Lung (tissue), 11 donors: ENCODE measurements at regions not wholly inside any gene's neighbourhood (a gene's known extent, or its start where the extent isn't known, plus 50 kb on each side); places are given as distances from the start of the nearest gene placed in this dataset.

ENCODE experiments used
- ATAC-seq: fragments of 200-7000 bp; cut with Tn5 transposase; one replicate; pipeline ENCODE4 v1.9.1; 2020; ENCODE audit warnings: moderate number of reproducible peaks; ENCODE audit not compliant: insufficient read depth, low FRiP score
- DNase-seq, 3 donors: peaks; one replicate each; pipeline ENCODE4 v3.0.0-alpha.2; 2013 to 2017
- H3K27ac ChIP-seq, 2 donors: one replicate each; pipeline ENCODE4 v1.5.1; 2013; ENCODE audit warnings: mild to moderate bottlenecking in 2 of 2, moderate library complexity in 2 of 2, control low read depth in 1 of 2, inconsistent platforms in 1 of 2, low read depth in 1 of 2, low read length in 1 of 2
- H3K27me3 ChIP-seq, 3 donors: one replicate each; pipeline ENCODE4 v1.5.1; 2013; ENCODE audit warnings: low read length in 2 of 3; ENCODE audit not compliant: control insufficient read depth in 3 of 3, insufficient read depth in 3 of 3
- H3K36me3 ChIP-seq, 4 donors: one replicate each; pipeline ENCODE4 v1.5.1; 2013; ENCODE audit warnings: low read length in 4 of 4, mild to moderate bottlenecking in 1 of 4, moderate library complexity in 1 of 4; ENCODE audit not compliant: control insufficient read depth in 4 of 4, insufficient read depth in 4 of 4
- H3K4me1 ChIP-seq, 5 donors: one replicate each; pipeline ENCODE4 v1.5.1; 2013; ENCODE audit warnings: low read length in 5 of 5, mild to moderate bottlenecking in 2 of 5, moderate library complexity in 1 of 5; ENCODE audit not compliant: control insufficient read depth in 5 of 5, insufficient read depth in 5 of 5
- H3K4me3 ChIP-seq: one replicate; pipeline ENCODE4 v1.5.1; 2013; ENCODE audit warnings: mild to moderate bottlenecking, control low read depth, moderate library complexity
- H3K9ac ChIP-seq, 2 donors: one replicate each; pipeline ENCODE4 v1.5.1; 2013; ENCODE audit warnings: low read length in 2 of 2, control low read depth in 1 of 2; ENCODE audit not compliant: insufficient read depth in 1 of 2
- H3K9me3 ChIP-seq, 4 donors: one replicate each; pipeline ENCODE4 v1.5.1; 2013; ENCODE audit warnings: low read length in 3 of 4, mild to moderate bottlenecking in 1 of 4, moderate library complexity in 1 of 4; ENCODE audit not compliant: control insufficient read depth in 4 of 4, insufficient read depth in 3 of 4
- CTCF ChIP-seq: IDR thresholded peaks from 2 replicates; pipeline ENCODE4 v1.5.1; 2012; ENCODE audit warnings: mild to moderate bottlenecking; ENCODE audit errors: control extremely low read depth, extremely low read depth
- WGBS, 2 donors: extraction: QIAGEN DNeasy Blood & Tissue Kit; methylation state at CpG; one replicate each; pipeline ENCODE4 v1.1.7; 2013; 5-methylcytosine and 5-hydroxymethylcytosine counted together
- donor health status: control.
- donor health status: control.
- donor health status: Bipolar disorder and iron deficiency.
- donor health status: healthy.
- donor health status: DM: yes; HTN: yes; CAD: no.

- H3K36me3 ChIP-seq, result no peaks in the 10 kb centered on the region
- H3K9ac ChIP-seq, result no peak overlapping the region
- H3K4me1 ChIP-seq, result peaks cover 0 to 25% (median 2%) of the 10 kb centered on the region in 5 donors
- ATAC-seq (no peak), DNase-seq (peak in 2 of 3 donors; percentile 33 to 38)
- no peak overlapping the region for H3K4me3 ChIP-seq
- H3K27me3 ChIP-seq, result no peaks in the 10 kb centered on the region
- no peak for TF ChIP-seq CTCF
- WGBS, 2 donors, result 70 to 85% methylated on average over 2 of the region's 2 CpGs
- H3K27ac ChIP-seq, result no peak overlapping the region
- no peaks in the 10 kb centered on the region for H3K9me3 ChIP-seq
Measured at GRCh38 chr4:156191044-156191781, 237.5 kb upstream of the CTSO start.

- WGBS, 2 donors, result 87 to 90% methylated on average over 1 of the region's 1 CpG
- no peak overlapping the region for H3K27ac ChIP-seq
- DNase-seq (peak in 2 of 3 donors; percentile 26 to 32), ATAC-seq (no peak)
- no peak for TF ChIP-seq CTCF
- peaks cover 0 to 25% (median 2%) of the 10 kb centered on the region in 5 donors for H3K4me1 ChIP-seq
- no peaks in the 10 kb centered on the region for H3K9me3 ChIP-seq
- H3K4me3 ChIP-seq, result no peak overlapping the region
- no peaks in the 10 kb centered on the region for H3K27me3 ChIP-seq
- no peaks in the 10 kb centered on the region for H3K36me3 ChIP-seq
- no peak overlapping the region for H3K9ac ChIP-seq
Measured at GRCh38 chr4:156190615-156191014, 236.9 kb upstream of the CTSO start.

- no peak overlapping the region for H3K4me3 ChIP-seq
- no peaks in the 10 kb centered on the region for H3K27me3 ChIP-seq
- H3K36me3 ChIP-seq, result no peaks in the 10 kb centered on the region
- DNase-seq (no peak), ATAC-seq (no peak)
- peaks cover 0 to 17% (median 0%) of the 10 kb centered on the region in 5 donors for H3K4me1 ChIP-seq
- H3K9ac ChIP-seq, result no peak overlapping the region
- WGBS, 2 donors, result 94 to 96% methylated on average over 1 of the region's 1 CpG
- no peak for TF ChIP-seq CTCF
- H3K27ac ChIP-seq, result no peak overlapping the region
- no peaks in the 10 kb centered on the region for H3K9me3 ChIP-seq
Measured at GRCh38 chr4:156188596-156188995, 234.9 kb upstream of the CTSO start.
